GM23338 (cell line): ENCODE measurements at regions not wholly inside any gene's neighbourhood (a gene's known extent, or its start where the extent isn't known, plus 50 kb on each side); places are given as distances from the start of the nearest gene placed in this dataset. TPM values are rescaled to one million over a fixed set of nuclear protein-coding genes. Genes with fewer than 3 reads are reported as not detected.

ENCODE experiments used
- CREB1 ChIP-seq: fragments of 250-450 bp; sonication (Bioruptor Pico); IDR thresholded peaks from 2 replicates; pipeline ENCODE4 v1.5.0; 2020; ENCODE audit warnings: low read depth, mild to moderate bottlenecking, moderate library complexity
- small RNA-seq: library from RNA; depleted of rRNA; stranded (forward); fragments of <200 nt; gene quantifications from one replicate; pipeline ENCODE3, GENCODE V24; 2014; ENCODE audit warnings: low replicate concordance
- TF ChIP-seq, protein P1 (sequence below): fragments of 250-450 bp; sonication (Bioruptor Pico); IDR thresholded peaks from 2 replicates; pipeline ENCODE4 v1.5.0; 2020; ENCODE audit warnings: mild to moderate bottlenecking, moderate library complexity

DNA sequence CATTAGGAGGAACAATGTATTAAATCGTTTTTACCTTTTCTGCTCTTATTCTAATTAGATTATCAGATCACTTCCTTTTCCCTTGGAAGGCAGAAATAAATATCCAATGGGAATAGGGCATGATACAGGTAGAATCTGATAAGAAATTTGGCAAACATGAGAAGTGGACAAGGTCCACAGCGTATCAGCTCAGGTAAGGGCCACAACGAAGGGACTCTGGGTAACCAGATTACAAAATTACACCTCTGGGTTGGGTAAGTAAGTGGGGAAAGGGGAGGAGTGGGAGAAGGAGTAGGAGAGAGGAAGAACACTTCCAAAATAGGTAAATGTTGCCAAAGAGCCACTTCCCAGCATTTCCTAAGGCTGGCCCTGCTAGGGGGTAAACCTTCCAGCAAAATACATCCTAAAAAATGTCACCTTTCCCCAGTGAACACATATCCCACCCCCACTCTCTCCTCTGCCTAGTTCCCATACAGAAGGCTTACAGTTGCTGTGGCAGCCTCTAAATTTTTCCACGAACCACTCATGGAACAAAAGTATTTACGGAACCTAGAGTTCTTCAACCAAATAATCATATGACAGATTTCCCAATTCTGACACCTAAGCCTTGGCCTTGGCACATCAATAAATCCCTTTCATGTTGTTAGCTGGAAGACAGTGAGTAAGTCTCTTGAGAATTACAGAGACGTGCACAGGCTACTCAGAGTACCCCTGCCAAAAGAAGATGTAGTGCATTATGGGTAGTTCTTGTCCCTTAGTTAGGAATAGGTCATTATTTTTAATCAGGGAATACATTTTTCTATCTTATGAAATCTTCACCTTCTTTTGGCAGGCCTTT is 51.5 kb upstream of the DLX6 start (continued):
- TF ChIP-seq, protein P1, sequence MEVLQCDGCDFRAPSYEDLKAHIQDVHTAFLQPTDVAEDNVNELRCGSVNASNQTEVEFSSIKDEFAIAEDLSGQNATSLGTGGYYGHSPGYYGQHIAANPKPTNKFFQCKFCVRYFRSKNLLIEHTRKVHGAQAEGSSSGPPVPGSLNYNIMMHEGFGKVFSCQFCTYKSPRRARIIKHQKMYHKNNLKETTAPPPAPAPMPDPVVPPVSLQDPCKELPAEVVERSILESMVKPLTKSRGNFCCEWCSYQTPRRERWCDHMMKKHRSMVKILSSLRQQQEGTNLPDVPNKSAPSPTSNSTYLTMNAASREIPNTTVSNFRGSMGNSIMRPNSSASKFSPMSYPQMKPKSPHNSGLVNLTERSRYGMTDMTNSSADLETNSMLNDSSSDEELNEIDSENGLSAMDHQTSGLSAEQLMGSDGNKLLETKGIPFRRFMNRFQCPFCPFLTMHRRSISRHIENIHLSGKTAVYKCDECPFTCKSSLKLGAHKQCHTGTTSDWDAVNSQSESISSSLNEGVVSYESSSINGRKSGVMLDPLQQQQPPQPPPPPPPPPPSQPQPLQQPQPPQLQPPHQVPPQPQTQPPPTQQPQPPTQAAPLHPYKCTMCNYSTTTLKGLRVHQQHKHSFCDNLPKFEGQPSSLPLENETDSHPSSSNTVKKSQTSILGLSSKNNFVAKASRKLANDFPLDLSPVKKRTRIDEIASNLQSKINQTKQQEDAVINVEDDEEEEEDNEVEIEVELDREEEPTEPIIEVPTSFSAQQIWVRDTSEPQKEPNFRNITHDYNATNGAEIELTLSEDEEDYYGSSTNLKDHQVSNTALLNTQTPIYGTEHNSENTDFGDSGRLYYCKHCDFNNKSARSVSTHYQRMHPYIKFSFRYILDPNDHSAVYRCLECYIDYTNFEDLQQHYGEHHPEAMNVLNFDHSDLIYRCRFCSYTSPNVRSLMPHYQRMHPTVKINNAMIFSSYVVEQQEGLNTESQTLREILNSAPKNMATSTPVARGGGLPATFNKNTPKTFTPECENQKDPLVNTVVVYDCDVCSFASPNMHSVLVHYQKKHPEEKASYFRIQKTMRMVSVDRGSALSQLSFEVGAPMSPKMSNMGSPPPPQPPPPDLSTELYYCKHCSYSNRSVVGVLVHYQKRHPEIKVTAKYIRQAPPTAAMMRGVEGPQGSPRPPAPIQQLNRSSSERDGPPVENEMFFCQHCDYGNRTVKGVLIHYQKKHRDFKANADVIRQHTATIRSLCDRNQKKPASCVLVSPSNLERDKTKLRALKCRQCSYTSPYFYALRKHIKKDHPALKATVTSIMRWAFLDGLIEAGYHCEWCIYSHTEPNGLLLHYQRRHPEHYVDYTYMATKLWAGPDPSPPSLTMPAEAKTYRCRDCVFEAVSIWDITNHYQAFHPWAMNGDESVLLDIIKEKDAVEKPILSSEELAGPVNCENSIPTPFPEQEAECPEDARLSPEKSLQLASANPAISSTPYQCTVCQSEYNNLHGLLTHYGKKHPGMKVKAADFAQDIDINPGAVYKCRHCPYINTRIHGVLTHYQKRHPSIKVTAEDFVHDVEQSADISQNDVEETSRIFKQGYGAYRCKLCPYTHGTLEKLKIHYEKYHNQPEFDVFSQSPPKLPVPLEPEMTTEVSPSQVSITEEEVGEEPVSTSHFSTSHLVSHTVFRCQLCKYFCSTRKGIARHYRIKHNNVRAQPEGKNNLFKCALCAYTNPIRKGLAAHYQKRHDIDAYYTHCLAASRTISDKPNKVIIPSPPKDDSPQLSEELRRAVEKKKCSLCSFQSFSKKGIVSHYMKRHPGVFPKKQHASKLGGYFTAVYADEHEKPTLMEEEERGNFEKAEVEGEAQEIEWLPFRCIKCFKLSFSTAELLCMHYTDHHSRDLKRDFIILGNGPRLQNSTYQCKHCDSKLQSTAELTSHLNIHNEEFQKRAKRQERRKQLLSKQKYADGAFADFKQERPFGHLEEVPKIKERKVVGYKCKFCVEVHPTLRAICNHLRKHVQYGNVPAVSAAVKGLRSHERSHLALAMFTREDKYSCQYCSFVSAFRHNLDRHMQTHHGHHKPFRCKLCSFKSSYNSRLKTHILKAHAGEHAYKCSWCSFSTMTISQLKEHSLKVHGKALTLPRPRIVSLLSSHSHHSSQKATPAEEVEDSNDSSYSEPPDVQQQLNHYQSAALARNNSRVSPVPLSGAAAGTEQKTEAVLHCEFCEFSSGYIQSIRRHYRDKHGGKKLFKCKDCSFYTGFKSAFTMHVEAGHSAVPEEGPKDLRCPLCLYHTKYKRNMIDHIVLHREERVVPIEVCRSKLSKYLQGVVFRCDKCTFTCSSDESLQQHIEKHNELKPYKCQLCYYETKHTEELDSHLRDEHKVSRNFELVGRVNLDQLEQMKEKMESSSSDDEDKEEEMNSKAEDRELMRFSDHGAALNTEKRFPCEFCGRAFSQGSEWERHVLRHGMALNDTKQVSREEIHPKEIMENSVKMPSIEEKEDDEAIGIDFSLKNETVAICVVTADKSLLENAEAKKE (CRISPR knock-in tag) = no peak
- TF ChIP-seq CREB1 = no peak

Small RNA genes lying in the stretch of these regions (small RNA-seq; reads per million reads assigned to genes)
- not detected for gene RN7SL252P
